ENCODE measurements at regions not wholly inside any gene's neighbourhood (a gene's known extent, or its start where the extent isn't known, plus 50 kb on each side); places are given as distances from the start of the nearest gene placed in this dataset.

- no peak for TF ChIP-seq CTCF (optimal IDR thresholded peaks at IDR 0.05 in 1 of 3, IDR thresholded peaks at IDR 0.05 in 1 of 3, conservative IDR thresholded peaks at IDR 0.05 in 1 of 3; ENCODE audit: extremely low read depth in 1 of 3, insufficient read depth in 2 of 3, low read length in 3 of 3)
- TF ChIP-seq EZH2 (IDR thresholded peaks at IDR 0.05; ENCODE audit: low read length), result no peak
Measured at GRCh38 chr15:25565470-25566264, 126.8 kb upstream of the UBE3A start.

Data from keratinocyte (primary cell).